ENCODE measurements at regions not wholly inside any gene's neighbourhood (a gene's known extent, or its start where the extent isn't known, plus 50 kb on each side); places are given as distances from the start of the nearest gene placed in this dataset.

DNA sequence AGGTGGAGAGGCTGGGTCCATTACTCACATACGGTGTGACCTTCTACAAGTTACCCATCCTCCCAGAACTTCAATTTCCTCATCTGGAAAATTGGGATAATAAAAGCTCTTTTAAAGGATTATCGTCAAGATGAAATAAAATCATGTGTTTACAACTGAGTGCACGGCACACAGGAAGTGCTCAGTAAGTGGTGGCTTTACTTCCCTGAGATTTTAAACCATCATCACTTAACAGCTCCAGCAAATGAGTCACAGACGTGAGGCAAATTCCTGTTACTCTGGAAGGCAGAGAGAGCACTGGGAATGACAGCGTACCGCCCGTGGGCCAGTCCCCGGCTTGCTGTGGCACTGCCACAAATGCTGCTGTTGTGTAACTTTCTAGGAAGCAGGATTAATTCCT, 64.1 kb downstream of the MRPL57 start:
- TF ChIP-seq ARNT (IDR thresholded peaks at IDR 0.05): no peak
- TF ChIP-seq SP1 (IDR thresholded peaks at IDR 0.05): no peak
- no peak for TF ChIP-seq ZNF384 (IDR thresholded peaks at IDR 0.05)
- TF ChIP-seq LEF1 (IDR thresholded peaks at IDR 0.05; ENCODE audit: borderline replicate concordance): no peak
- no peak for TF ChIP-seq HDGF (IDR thresholded peaks at IDR 0.05; ENCODE audit: borderline replicate concordance)
- no peak for TF ChIP-seq FOXM1 (IDR thresholded peaks at IDR 0.05; ENCODE audit: borderline replicate concordance)
- no peak for TF ChIP-seq L3MBTL2 (conservative IDR thresholded peaks at IDR 0.05)
- TF ChIP-seq BHLHE40 (IDR thresholded peaks at IDR 0.05; ENCODE audit: borderline replicate concordance): no peak
- no peak for TF ChIP-seq PKNOX1 (IDR thresholded peaks at IDR 0.05)
- TF ChIP-seq ELF4 (IDR thresholded peaks at IDR 0.05): no peak
- no peak for TF ChIP-seq TARDBP (IDR thresholded peaks at IDR 0.05)
- TF ChIP-seq FOXK2 (IDR thresholded peaks at IDR 0.05): no peak
- TF ChIP-seq CTBP1 (IDR thresholded peaks at IDR 0.05; ENCODE audit: borderline replicate concordance): no peak
- no peak for TF ChIP-seq SUZ12 (IDR thresholded peaks at IDR 0.05)

Measured in HEK293T (cell line).